Endothelial cell of hepatic sinusoid (primary cell): ENCODE measurements at regions not wholly inside any gene's neighbourhood (a gene's known extent, or its start where the extent isn't known, plus 50 kb on each side); places are given as distances from the start of the nearest gene placed in this dataset.

ENCODE experiments used
- in situ Hi-C: cut with HindIII; loops from 2 replicates; pipeline ENCODE4 v1.10.0; 2017; ENCODE audit warnings: low sequenced_read_pairs

- in situ Hi-C loops, result no loop called here
Observed at GRCh38 chr7:35399840-35400239, 145.9 kb upstream of the TBX20 start.

- in situ Hi-C loops, result no loop called here
Observed at GRCh38 chr7:35399216-35399615, 145.3 kb upstream of the TBX20 start.

GRCh38 chr7:35398518-35398917 lies 144.6 kb upstream of the TBX20 start:
- in situ Hi-C loops, result no loop called here

- in situ Hi-C loops, result no loop called here
Observed at GRCh38 chr7:35390146-35390545, 136.2 kb upstream of the TBX20 start.

GRCh38 chr7:35389636-35390035 lies 135.7 kb upstream of the TBX20 start:
- in situ Hi-C loops, result no loop called here

- in situ Hi-C loops, result no loop called here
Observed at GRCh38 chr7:35386816-35387706, 133.2 kb upstream of the TBX20 start.

- in situ Hi-C loops, result no loop called here
Observed at GRCh38 chr7:35386082-35386815, 132.3 kb upstream of the TBX20 start.

GRCh38 chr7:35384761-35385700 lies 131.1 kb upstream of the TBX20 start:
- in situ Hi-C loops, result no loop called here

GRCh38 chr7:35380739-35381224 lies 126.9 kb upstream of the TBX20 start:
- in situ Hi-C loops, result no loop called here

- in situ Hi-C loops, result no loop called here
Observed at GRCh38 chr7:35379481-35379880, 125.6 kb upstream of the TBX20 start.

- in situ Hi-C loops, result no loop called here
Observed at GRCh38 chr7:35375516-35375915, 121.6 kb upstream of the TBX20 start.

- in situ Hi-C loops, result no loop called here
Observed at GRCh38 chr7:35374858-35375257, 121.0 kb upstream of the TBX20 start.

GRCh38 chr7:35371221-35371620 lies 117.3 kb upstream of the TBX20 start:
- in situ Hi-C loops, result no loop called here

- in situ Hi-C loops, result no loop called here
Observed at GRCh38 chr7:35370687-35371086, 116.8 kb upstream of the TBX20 start.

GRCh38 chr7:35366167-35367155 lies 112.6 kb upstream of the TBX20 start:
- in situ Hi-C loops, result no loop called here

GRCh38 chr7:35365523-35365922 lies 111.6 kb upstream of the TBX20 start:
- in situ Hi-C loops, result no loop called here

GRCh38 chr7:35362341-35362740 lies 108.4 kb upstream of the TBX20 start:
- in situ Hi-C loops, result no loop called here

- in situ Hi-C loops, result no loop called here
Observed at GRCh38 chr7:35359423-35359822, 105.5 kb upstream of the TBX20 start.

- in situ Hi-C loops, result no loop called here
Observed at GRCh38 chr7:35356495-35356894, 102.6 kb upstream of the TBX20 start.

- in situ Hi-C loops, result no loop called here
Observed at GRCh38 chr7:35355911-35356310, 102.0 kb upstream of the TBX20 start.
